Ectodermal cell (in vitro differentiated cells): ENCODE measurements at regions not wholly inside any gene's neighbourhood (a gene's known extent, or its start where the extent isn't known, plus 50 kb on each side); places are given as distances from the start of the nearest gene placed in this dataset.

Experiments used
- H3K27ac ChIP-seq: 2 replicates; pipeline ENCODE4 v1.7.0; 2013; ENCODE audit warnings: mild to moderate bottlenecking, low read depth, low read length; ENCODE audit not compliant: insufficient read depth, poor library complexity, severe bottlenecking
- H3K27me3 ChIP-seq: 2 replicates; pipeline ENCODE4 v1.7.0; 2013; ENCODE audit warnings: mild to moderate bottlenecking, low read length; ENCODE audit not compliant: insufficient read depth, control insufficient read depth, poor library complexity, severe bottlenecking
- H3K36me3 ChIP-seq: one replicate; pipeline ENCODE4 v1.7.0; 2013; ENCODE audit warnings: low read length; ENCODE audit not compliant: control insufficient read depth, insufficient read depth
- H3K4me1 ChIP-seq: one replicate; pipeline ENCODE4 v1.7.0; 2013; ENCODE audit warnings: low read length; ENCODE audit not compliant: control insufficient read depth, insufficient read depth
- H3K4me3 ChIP-seq: 2 replicates; pipeline ENCODE4 v1.7.0; 2013; ENCODE audit warnings: low read depth, low read length, control low read depth; ENCODE audit not compliant: insufficient read depth
- H3K9me3 ChIP-seq: 2 replicates; pipeline ENCODE4 v1.7.0; 2013; ENCODE audit warnings: mild to moderate bottlenecking, low read length, moderate library complexity; ENCODE audit not compliant: control insufficient read depth
- WGBS, 2 experiments: methylation state at CpG; one replicate each; pipeline ENCODE4 v1.1.7; 2013; ENCODE audit warnings: missing lambda C conversion rate in 2 of 2; 5-methylcytosine and 5-hydroxymethylcytosine counted together

DNA sequence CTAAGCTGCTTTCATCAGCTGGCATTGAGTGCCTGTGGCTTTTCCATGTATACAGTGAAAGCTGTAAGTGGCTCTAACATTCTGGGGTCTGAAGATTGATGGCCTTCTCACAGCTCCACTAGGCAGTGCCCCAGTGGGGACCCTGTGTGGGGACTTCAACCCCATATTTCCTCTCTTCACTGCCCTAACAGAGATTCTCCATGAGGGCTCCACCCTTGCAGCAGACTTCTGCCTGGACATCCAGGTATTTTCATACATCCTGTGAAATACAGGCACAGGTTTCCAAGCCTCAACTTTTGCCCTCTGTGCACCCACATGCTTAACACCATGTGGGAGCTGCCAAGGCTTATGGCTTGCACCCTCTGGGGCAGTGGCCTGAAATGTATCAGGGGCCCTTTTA lies 188.2 kb upstream of the SYT4 start:
- H3K9me3 ChIP-seq: peaks cover 3% of the 10 kb centered on the region
- H3K4me3 ChIP-seq: no peak overlapping the region
- no peaks in the 10 kb centered on the region for H3K36me3 ChIP-seq
- no peak overlapping the region for H3K27ac ChIP-seq
- H3K27me3 ChIP-seq: no peaks in the 10 kb centered on the region
- H3K4me1 ChIP-seq: no peaks in the 10 kb centered on the region

DNA sequence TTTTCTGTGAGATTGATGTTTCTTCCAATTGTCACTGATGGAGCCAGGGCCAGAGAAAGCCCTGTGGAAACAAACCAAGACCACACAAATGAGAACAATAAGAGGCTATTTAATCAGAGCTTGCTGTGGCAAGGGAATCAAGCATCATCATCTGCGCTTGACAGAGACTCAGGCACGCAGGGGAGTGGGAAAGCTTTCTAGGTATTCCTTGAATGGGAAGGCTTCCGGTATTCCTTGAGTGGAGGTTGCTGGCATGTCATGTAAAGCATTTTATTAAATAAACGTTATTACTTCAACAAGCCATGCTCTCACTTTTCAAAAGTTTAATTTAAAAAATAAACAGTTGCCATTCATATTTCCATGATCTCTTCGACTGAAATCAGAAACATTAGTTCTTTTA lies 194.6 kb upstream of the SYT4 start:
- Histone ChIP-seq H3K4me1 (no peaks in the 10 kb centered on the region), H3K9me3 (no peaks in the 10 kb centered on the region), H3K36me3 (no peaks in the 10 kb centered on the region), H3K27ac (no peak overlapping the region), H3K4me3 (no peak overlapping the region), H3K27me3 (no peaks in the 10 kb centered on the region)
- WGBS, 2 experiments: 85 to 89% methylated on average over 3 to 5 of the region's 5 CpGs

GRCh38 chr18:43481069-43481468 lies 203.8 kb upstream of the SYT4 start:
- Histone ChIP-seq H3K27me3 (no peaks in the 10 kb centered on the region), H3K9me3 (no peaks in the 10 kb centered on the region), H3K27ac (no peak overlapping the region), H3K4me3 (no peak overlapping the region), H3K36me3 (no peaks in the 10 kb centered on the region), H3K4me1 (no peaks in the 10 kb centered on the region)
- WGBS, 2 experiments: 92 to 94% methylated on average over 3 of the region's 3 CpGs

DNA sequence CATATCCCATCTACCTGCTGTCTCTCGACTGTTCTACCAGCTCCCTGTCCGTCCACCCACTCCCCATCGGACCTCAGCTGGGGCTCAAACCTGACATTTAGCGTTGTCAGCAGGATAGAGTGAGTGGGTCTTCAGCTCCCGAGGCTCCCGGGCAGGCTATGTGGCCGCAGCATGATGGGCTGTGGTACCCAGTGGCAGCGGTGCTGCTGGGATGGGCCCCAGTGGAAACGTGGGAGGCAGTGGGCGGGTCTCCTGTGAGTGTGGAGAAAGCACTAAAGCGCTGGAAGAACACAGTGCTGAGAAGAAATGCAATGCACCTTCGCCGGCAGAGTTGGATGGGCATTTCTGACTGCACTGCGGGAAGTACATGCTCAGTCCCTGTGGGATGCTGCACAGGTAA lies 204.8 kb upstream of the SYT4 start:
- whole genome bisulfite sequencing, 2 experiments: 93 to 95% methylated on average over 14 of the region's 14 CpGs
- H3K9me3 ChIP-seq: no peaks in the 10 kb centered on the region
- no peaks in the 10 kb centered on the region for H3K27me3 ChIP-seq

GRCh38 chr18:43482600-43482999 lies 205.3 kb upstream of the SYT4 start:
- Histone ChIP-seq H3K27me3 (no peaks in the 10 kb centered on the region), H3K36me3 (no peaks in the 10 kb centered on the region), H3K4me1 (no peaks in the 10 kb centered on the region), H3K4me3 (no peak overlapping the region), H3K9me3 (no peaks in the 10 kb centered on the region), H3K27ac (no peak overlapping the region)
- 90 to 92% methylated on average over 14 of the region's 14 CpGs for WGBS, 2 experiments

More for the DNA sequence above, 204.8 kb upstream of the SYT4 start:
- no peaks in the 10 kb centered on the region for H3K4me1 ChIP-seq
- H3K4me3 ChIP-seq: no peak overlapping the region
- no peaks in the 10 kb centered on the region for H3K36me3 ChIP-seq
- H3K27ac ChIP-seq: no peak overlapping the region

DNA sequence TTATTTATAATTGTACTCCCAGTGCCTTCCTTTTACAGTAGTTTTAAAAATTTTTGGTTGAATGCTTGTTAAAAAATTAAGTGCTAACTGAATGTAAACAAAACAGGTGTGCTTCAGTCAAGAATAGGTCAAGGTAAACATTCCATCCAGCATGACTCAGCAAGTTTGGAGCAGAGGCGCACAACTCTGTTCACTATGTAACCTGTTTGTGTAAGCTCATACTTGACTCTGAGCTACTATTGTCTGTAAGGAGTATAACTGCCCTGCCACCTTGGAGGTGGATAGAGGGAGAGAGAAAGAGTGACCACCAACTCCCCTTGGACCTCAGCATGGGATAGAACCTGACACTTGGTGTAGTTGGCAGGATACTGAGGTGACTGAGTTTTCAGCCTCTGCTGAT lies 207.4 kb upstream of the SYT4 start:
- H3K36me3 ChIP-seq: no peaks in the 10 kb centered on the region
- H3K4me1 ChIP-seq: no peaks in the 10 kb centered on the region
- no peaks in the 10 kb centered on the region for H3K27me3 ChIP-seq
- WGBS, 2 experiments: 97 to 100% methylated on average over 1 of the region's 1 CpG
- no peaks in the 10 kb centered on the region for H3K9me3 ChIP-seq
- no peak overlapping the region for H3K27ac ChIP-seq
- no peak overlapping the region for H3K4me3 ChIP-seq

GRCh38 chr18:43485545-43485963 lies 208.3 kb upstream of the SYT4 start:
- Histone ChIP-seq H3K4me1 (no peaks in the 10 kb centered on the region), H3K9me3 (no peaks in the 10 kb centered on the region), H3K4me3 (no peak overlapping the region), H3K36me3 (no peaks in the 10 kb centered on the region), H3K27me3 (no peaks in the 10 kb centered on the region), H3K27ac (no peak overlapping the region)
- WGBS, 2 experiments: 93 to 95% methylated on average over 5 of the region's 5 CpGs

DNA sequence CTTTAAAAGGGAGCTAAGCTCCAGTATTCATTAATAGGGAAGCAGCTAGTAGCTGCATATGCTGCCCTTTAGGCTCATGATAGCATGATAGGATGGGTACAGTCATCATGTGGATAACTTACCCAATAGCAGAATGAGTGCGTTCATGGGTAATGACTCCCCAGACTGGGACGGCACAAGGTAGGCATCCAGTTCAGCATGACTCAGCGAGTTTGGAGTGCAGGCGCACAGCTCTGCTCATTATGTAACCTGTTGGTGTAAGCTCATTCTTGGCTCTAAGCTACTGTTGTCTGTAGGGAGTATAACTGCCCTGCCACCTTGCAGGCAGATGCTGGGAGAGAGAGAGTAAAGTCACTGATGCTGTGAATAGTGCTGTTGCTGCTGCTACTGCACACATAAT lies 209.2 kb upstream of the SYT4 start:
- Histone ChIP-seq H3K27ac (no peak overlapping the region), H3K4me1 (no peaks in the 10 kb centered on the region), H3K4me3 (no peak overlapping the region), H3K36me3 (no peaks in the 10 kb centered on the region), H3K9me3 (no peaks in the 10 kb centered on the region), H3K27me3 (no peaks in the 10 kb centered on the region)
- whole genome bisulfite sequencing, 2 experiments: 92 to 97% methylated on average over 4 of the region's 4 CpGs

DNA sequence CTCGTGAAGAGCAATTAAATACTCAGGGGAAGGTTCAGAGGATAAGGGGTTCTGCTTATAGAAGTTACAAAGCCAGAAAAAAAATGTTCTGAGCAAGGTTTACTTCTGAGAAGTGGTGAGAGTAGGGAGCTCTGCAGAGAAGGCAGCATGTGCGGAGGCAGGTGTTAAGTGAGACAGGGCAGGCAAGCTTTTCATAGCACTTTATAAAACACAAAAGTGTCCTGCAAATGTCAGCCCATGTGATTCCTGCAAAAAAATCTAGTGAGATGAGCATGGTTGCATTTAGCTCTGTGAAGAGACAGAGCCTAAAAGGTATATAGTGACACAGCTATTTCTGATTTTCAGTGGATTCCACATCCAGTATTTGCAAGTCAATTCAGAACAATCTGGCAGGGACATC lies 223.8 kb upstream of the SYT4 start:
- Histone ChIP-seq H3K27me3 (no peaks in the 10 kb centered on the region), H3K36me3 (no peaks in the 10 kb centered on the region), H3K27ac (no peak overlapping the region), H3K4me1 (no peaks in the 10 kb centered on the region), H3K4me3 (no peak overlapping the region), H3K9me3 (no peaks in the 10 kb centered on the region)
- 85 to 87% methylated on average over 2 of the region's 2 CpGs for WGBS, 2 experiments

DNA sequence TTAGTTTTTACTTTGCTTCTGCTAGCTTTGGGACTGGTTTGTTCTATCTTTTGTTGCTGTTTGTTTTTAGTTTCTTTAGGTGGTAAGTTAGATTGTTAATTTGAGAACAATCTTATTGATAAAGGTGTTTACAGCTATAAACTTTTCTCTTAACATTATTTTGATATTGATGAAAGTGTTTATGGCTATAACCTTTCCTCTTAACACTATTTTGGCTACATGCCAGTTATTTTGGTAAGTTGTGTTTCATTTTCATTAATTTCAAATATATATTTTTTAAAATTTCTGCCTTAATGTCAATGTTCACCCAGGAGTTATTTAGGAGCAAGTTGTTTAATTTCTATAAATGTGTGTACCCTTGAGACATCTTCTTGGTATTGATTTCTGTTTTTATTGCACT lies 229.6 kb upstream of the SYT4 start:
- Histone ChIP-seq H3K4me1 (no peaks in the 10 kb centered on the region), H3K9me3 (no peaks in the 10 kb centered on the region), H3K27me3 (no peaks in the 10 kb centered on the region), H3K27ac (no peak overlapping the region), H3K4me3 (no peak overlapping the region), H3K36me3 (no peaks in the 10 kb centered on the region)

- Histone ChIP-seq H3K4me1 (no peaks in the 10 kb centered on the region), H3K4me3 (no peak overlapping the region), H3K27me3 (no peaks in the 10 kb centered on the region), H3K27ac (no peak overlapping the region), H3K36me3 (no peaks in the 10 kb centered on the region), H3K9me3 (no peaks in the 10 kb centered on the region)
- 89 to 90% methylated on average over 4 of the region's 4 CpGs for WGBS, 2 experiments
These were observed 230.7 kb upstream of the SYT4 start for GRCh38 chr18:43507842-43508481.
